ENCODE measurements at regions not wholly inside any gene's neighbourhood (a gene's known extent, or its start where the extent isn't known, plus 50 kb on each side); places are given as distances from the start of the nearest gene placed in this dataset.

GRCh38 chr9:82547995-82548394 is 514.9 kb downstream of the RASEF start:
- no peaks in the 10 kb centered on the region for H3K9me2 ChIP-seq (replicated peaks; ENCODE audit: insufficient read depth, low read length)
- no peak overlapping the region for H3K27ac ChIP-seq (ENCODE audit: low read length)
- no peaks in the 10 kb centered on the region for H3K27me3 ChIP-seq (ENCODE audit: low read length)
- no peaks in the 10 kb centered on the region for H3K4me1 ChIP-seq (ENCODE audit: low read length)
- DNase-seq, result no peak
- no peak overlapping the region for H3K4me3 ChIP-seq (ENCODE audit: low read length)
- H3K4me2 ChIP-seq (ENCODE audit: low read depth, low read length, poor library complexity, severe bottlenecking), result no peak overlapping the region
- H4K20me1 ChIP-seq (ENCODE audit: insufficient read depth, low read depth, low read length), result no peaks in the 10 kb centered on the region
- no peak overlapping the region for H2AFZ ChIP-seq (ENCODE audit: low read length)
- H3K36me3 ChIP-seq (ENCODE audit: insufficient read depth, low read length), result no peaks in the 10 kb centered on the region
- no peaks in the 10 kb centered on the region for H3K79me2 ChIP-seq (ENCODE audit: low read length)
- no peak overlapping the region for H3K9ac ChIP-seq (ENCODE audit: low read length)
- peaks cover 12% of the 10 kb centered on the region; the same call in 1 of the 2 replicates for H3K9me3 ChIP-seq (ENCODE audit: low read length)

- Histone ChIP-seq H3K9me3 (ENCODE audit: low read length) (peaks cover 7% of the 10 kb centered on the region; the same call in 1 of the 2 replicates), H3K27ac (ENCODE audit: low read length) (no peak overlapping the region), H3K9ac (ENCODE audit: low read length) (no peak overlapping the region), H3K9me2 (replicated peaks; ENCODE audit: insufficient read depth, low read length) (no peaks in the 10 kb centered on the region), H3K79me2 (ENCODE audit: low read length) (no peaks in the 10 kb centered on the region), H3K4me1 (ENCODE audit: low read length) (no peaks in the 10 kb centered on the region), H2AFZ (ENCODE audit: low read length) (no peak overlapping the region), H4K20me1 (ENCODE audit: insufficient read depth, low read depth, low read length) (no peaks in the 10 kb centered on the region), H3K27me3 (ENCODE audit: low read length) (no peaks in the 10 kb centered on the region), H3K4me3 (ENCODE audit: low read length) (no peak overlapping the region), H3K36me3 (ENCODE audit: insufficient read depth, low read length) (no peaks in the 10 kb centered on the region), H3K4me2 (ENCODE audit: low read depth, low read length, poor library complexity, severe bottlenecking) (no peak overlapping the region)
- DNase-seq, result no peak
Observed at GRCh38 chr9:82549174-82549821, 513.6 kb downstream of the RASEF start.

- H3K9me2 ChIP-seq (replicated peaks; ENCODE audit: insufficient read depth, low read length), result no peaks in the 10 kb centered on the region
- no peaks in the 10 kb centered on the region for H3K79me2 ChIP-seq (ENCODE audit: low read length)
Observed at GRCh38 chr9:82552784-82553183, 510.2 kb downstream of the RASEF start.

GRCh38 chr9:82553654-82554366 is 509.1 kb downstream of the RASEF start:
- Histone ChIP-seq H3K9ac (ENCODE audit: low read length) (no peak overlapping the region), H4K20me1 (ENCODE audit: insufficient read depth, low read depth, low read length) (no peaks in the 10 kb centered on the region), H3K27ac (ENCODE audit: low read length) (no peak overlapping the region), H3K79me2 (ENCODE audit: low read length) (no peaks in the 10 kb centered on the region), H2AFZ (ENCODE audit: low read length) (no peak overlapping the region), H3K4me2 (ENCODE audit: low read depth, low read length, poor library complexity, severe bottlenecking) (no peak overlapping the region), H3K36me3 (ENCODE audit: insufficient read depth, low read length) (no peaks in the 10 kb centered on the region), H3K27me3 (ENCODE audit: low read length) (no peaks in the 10 kb centered on the region), H3K9me3 (ENCODE audit: low read length) (peaks cover 22% of the 10 kb centered on the region), H3K4me1 (ENCODE audit: low read length) (no peaks in the 10 kb centered on the region), H3K9me2 (replicated peaks; ENCODE audit: insufficient read depth, low read length) (no peaks in the 10 kb centered on the region), H3K4me3 (ENCODE audit: low read length) (no peak overlapping the region)
- DNase-seq, result no peak

More at GRCh38 chr9:82552784-82553183, 510.2 kb downstream of the RASEF start:
- H4K20me1 ChIP-seq (ENCODE audit: insufficient read depth, low read depth, low read length), result no peaks in the 10 kb centered on the region
- H3K27ac ChIP-seq (ENCODE audit: low read length), result no peak overlapping the region
- no peak overlapping the region for H3K9ac ChIP-seq (ENCODE audit: low read length)
- H3K36me3 ChIP-seq (ENCODE audit: insufficient read depth, low read length), result no peaks in the 10 kb centered on the region
- no peaks in the 10 kb centered on the region for H3K4me1 ChIP-seq (ENCODE audit: low read length)
- no peak overlapping the region for H2AFZ ChIP-seq (ENCODE audit: low read length)
- no peaks in the 10 kb centered on the region for H3K27me3 ChIP-seq (ENCODE audit: low read length)
- H3K4me2 ChIP-seq (ENCODE audit: low read depth, low read length, poor library complexity, severe bottlenecking), result no peak overlapping the region
- H3K9me3 ChIP-seq (ENCODE audit: low read length), result peaks cover 19% of the 10 kb centered on the region
- no peak for DNase-seq
- H3K4me3 ChIP-seq (ENCODE audit: low read length), result no peak overlapping the region

- no peak overlapping the region for H3K4me3 ChIP-seq (ENCODE audit: low read length)
- H3K27ac ChIP-seq (ENCODE audit: low read length), result no peak overlapping the region
- H3K9me2 ChIP-seq (replicated peaks; ENCODE audit: insufficient read depth, low read length), result no peaks in the 10 kb centered on the region
- H3K9me3 ChIP-seq (ENCODE audit: low read length), result peaks cover 19% of the 10 kb centered on the region
- no peak overlapping the region for H3K4me2 ChIP-seq (ENCODE audit: low read depth, low read length, poor library complexity, severe bottlenecking)
- no peaks in the 10 kb centered on the region for H3K27me3 ChIP-seq (ENCODE audit: low read length)
- H3K36me3 ChIP-seq (ENCODE audit: insufficient read depth, low read length), result no peaks in the 10 kb centered on the region
- no peak overlapping the region for H2AFZ ChIP-seq (ENCODE audit: low read length)
- H3K79me2 ChIP-seq (ENCODE audit: low read length), result no peaks in the 10 kb centered on the region
- H4K20me1 ChIP-seq (ENCODE audit: insufficient read depth, low read depth, low read length), result no peaks in the 10 kb centered on the region
- H3K4me1 ChIP-seq (ENCODE audit: low read length), result no peaks in the 10 kb centered on the region
- no peak overlapping the region for H3K9ac ChIP-seq (ENCODE audit: low read length)
- no peak for DNase-seq
Observed at GRCh38 chr9:82554381-82554780, 508.6 kb downstream of the RASEF start.

GRCh38 chr9:82555031-82555430 is 507.9 kb downstream of the RASEF start:
- Histone ChIP-seq H3K9me2 (replicated peaks; ENCODE audit: insufficient read depth, low read length) (no peaks in the 10 kb centered on the region), H2AFZ (ENCODE audit: low read length) (no peak overlapping the region)

GRCh38 chr9:82555431-82556051 is 507.4 kb downstream of the RASEF start:
- H3K9ac ChIP-seq (ENCODE audit: low read length), result no peak overlapping the region
- H4K20me1 ChIP-seq (ENCODE audit: insufficient read depth, low read depth, low read length), result no peaks in the 10 kb centered on the region
- H2AFZ ChIP-seq (ENCODE audit: low read length), result no peak overlapping the region
- H3K4me2 ChIP-seq (ENCODE audit: low read depth, low read length, poor library complexity, severe bottlenecking), result no peak overlapping the region
- no peaks in the 10 kb centered on the region for H3K9me2 ChIP-seq (replicated peaks; ENCODE audit: insufficient read depth, low read length)
- no peaks in the 10 kb centered on the region for H3K4me1 ChIP-seq (ENCODE audit: low read length)
- no peak overlapping the region for H3K4me3 ChIP-seq (ENCODE audit: low read length)
- no peaks in the 10 kb centered on the region for H3K79me2 ChIP-seq (ENCODE audit: low read length)
- H3K9me3 ChIP-seq (ENCODE audit: low read length), result peaks cover 15% of the 10 kb centered on the region
- no peaks in the 10 kb centered on the region for H3K36me3 ChIP-seq (ENCODE audit: insufficient read depth, low read length)
- H3K27ac ChIP-seq (ENCODE audit: low read length), result no peak overlapping the region
- no peaks in the 10 kb centered on the region for H3K27me3 ChIP-seq (ENCODE audit: low read length)
- no peak for DNase-seq

More at GRCh38 chr9:82555031-82555430, 507.9 kb downstream of the RASEF start:
- H3K27ac ChIP-seq (ENCODE audit: low read length), result no peak overlapping the region
- H3K4me2 ChIP-seq (ENCODE audit: low read depth, low read length, poor library complexity, severe bottlenecking), result no peak overlapping the region
- peaks cover 15% of the 10 kb centered on the region for H3K9me3 ChIP-seq (ENCODE audit: low read length)
- no peak for DNase-seq
- H4K20me1 ChIP-seq (ENCODE audit: insufficient read depth, low read depth, low read length), result no peaks in the 10 kb centered on the region
- no peaks in the 10 kb centered on the region for H3K4me1 ChIP-seq (ENCODE audit: low read length)
- H3K36me3 ChIP-seq (ENCODE audit: insufficient read depth, low read length), result no peaks in the 10 kb centered on the region
- no peak overlapping the region for H3K9ac ChIP-seq (ENCODE audit: low read length)
- H3K4me3 ChIP-seq (ENCODE audit: low read length), result no peak overlapping the region
- H3K27me3 ChIP-seq (ENCODE audit: low read length), result no peaks in the 10 kb centered on the region
- H3K79me2 ChIP-seq (ENCODE audit: low read length), result no peaks in the 10 kb centered on the region

- DNase-seq, result no peak
- no peak overlapping the region for H3K9ac ChIP-seq (ENCODE audit: low read length)
Observed at GRCh38 chr9:82558346-82558745, 504.6 kb downstream of the RASEF start.

More at GRCh38 chr9:82558346-82558745, 504.6 kb downstream of the RASEF start:
- no peaks in the 10 kb centered on the region for H3K27me3 ChIP-seq (ENCODE audit: low read length)
- no peaks in the 10 kb centered on the region for H3K9me2 ChIP-seq (replicated peaks; ENCODE audit: insufficient read depth, low read length)
- H3K4me1 ChIP-seq (ENCODE audit: low read length), result no peaks in the 10 kb centered on the region
- H4K20me1 ChIP-seq (ENCODE audit: insufficient read depth, low read depth, low read length), result no peaks in the 10 kb centered on the region
- H3K4me2 ChIP-seq (ENCODE audit: low read depth, low read length, poor library complexity, severe bottlenecking), result no peak overlapping the region
- H2AFZ ChIP-seq (ENCODE audit: low read length), result no peak overlapping the region
- H3K4me3 ChIP-seq (ENCODE audit: low read length), result no peak overlapping the region
- no peaks in the 10 kb centered on the region for H3K36me3 ChIP-seq (ENCODE audit: insufficient read depth, low read length)
- peaks cover 15% of the 10 kb centered on the region for H3K9me3 ChIP-seq (ENCODE audit: low read length)
- no peaks in the 10 kb centered on the region for H3K79me2 ChIP-seq (ENCODE audit: low read length)
- H3K27ac ChIP-seq (ENCODE audit: low read length), result no peak overlapping the region

Data from Karpas-422 (cell line).